Stomach (tissue), 8 donors: ENCODE measurements at regions not wholly inside any gene's neighbourhood (a gene's known extent, or its start where the extent isn't known, plus 50 kb on each side); places are given as distances from the start of the nearest gene placed in this dataset.

Experiments used
- DNase-seq, 2 donors: peaks; one replicate each; pipeline versions ENCODE4 v3.0.0 to v3.0.0-alpha.2; 2013 to 2019
- H3K27ac ChIP-seq, 5 donors: fragments of 200-600 bp in 4 of 5; sonication (generic) in 4 of 5; one replicate each; pipeline ENCODE4 v1.5.1; 2013 to 2019; ENCODE audit warnings: mild to moderate bottlenecking in 1 of 5, moderate library complexity in 1 of 5
- H3K27me3 ChIP-seq, 3 donors: fragments of 200-600 bp; sonication (generic); one replicate each; pipeline ENCODE4 v1.5.1; 2017 to 2019; ENCODE audit warnings: mixed run types in 1 of 3
- H3K36me3 ChIP-seq, 4 donors: fragments of 200-600 bp; sonication (generic); 1 replicate in 3 of 4; 2 replicates in 1 of 4; pipeline ENCODE4 v1.5.1; 2016 to 2019
- H3K4me1 ChIP-seq, 4 donors: fragments of 200-600 bp; sonication (generic); one replicate each; pipeline ENCODE4 v1.5.1; 2016 to 2019
- H3K4me3 ChIP-seq, 4 donors: fragments of 200-600 bp; sonication (generic) in 3 of 4; one replicate each; pipeline ENCODE4 v1.5.1; 2016 to 2019; ENCODE audit warnings: mild to moderate bottlenecking in 1 of 4
- H3K9me3 ChIP-seq, 4 donors: fragments of 200-600 bp; sonication (generic); one replicate each; pipeline ENCODE4 v1.5.1; 2016 to 2019
- EP300 ChIP-seq: sonication (generic); formaldehyde crosslinking; IDR thresholded peaks from one replicate; pipeline ENCODE4 v1.6.1; 2017; ENCODE audit warnings: antibody characterized with exemption
- POLR2A ChIP-seq, 4 donors: fragments of 450-650 bp; IDR thresholded peaks; one replicate each; pipeline ENCODE4 v1.6.1; 2016; ENCODE audit warnings: antibody characterized with exemption in 4 of 4, control low read depth in 2 of 4, mild to moderate bottlenecking in 1 of 4, moderate library complexity in 1 of 4
- POLR2AphosphoS5 ChIP-seq, 3 donors: sonication (generic); formaldehyde crosslinking; IDR thresholded peaks; one replicate each; pipeline ENCODE4 v1.6.1; 2016; ENCODE audit warnings: antibody characterized with exemption in 3 of 3
- WGBS, 5 donors: extraction: QIAGEN DNeasy Blood & Tissue Kit in 3 of 5; methylation state at CpG; one replicate each; pipeline versions ENCODE4 v1.1.5 to v1.1.7; 2013 to 2018; 5-methylcytosine and 5-hydroxymethylcytosine counted together
- intact Hi-C: fragments of 100-400 bp; cut with DNase I; formaldehyde crosslinking; loops from one replicate; pipeline ENCODE4 v1.15.1; 2023; ENCODE audit warnings: low total_unique reads
- TF ChIP-seq, protein P1 (sequence below), 7 experiments: fragments of 450-650 bp in 4 of 7; fragments of 200-600 bp in 3 of 7; sonication (generic) in 3 of 7; IDR thresholded peaks; one replicate each; pipeline ENCODE4 v1.5.1; 2016 to 2019; ENCODE audit warnings: antibody characterized with exemption in 7 of 7, control low read depth in 2 of 7, mild to moderate bottlenecking in 1 of 7
- donor health status: healthy with polysubstance abuse.
- donor health status: Bipolar disorder and iron deficiency.
- donor health status: healthy.

DNA sequence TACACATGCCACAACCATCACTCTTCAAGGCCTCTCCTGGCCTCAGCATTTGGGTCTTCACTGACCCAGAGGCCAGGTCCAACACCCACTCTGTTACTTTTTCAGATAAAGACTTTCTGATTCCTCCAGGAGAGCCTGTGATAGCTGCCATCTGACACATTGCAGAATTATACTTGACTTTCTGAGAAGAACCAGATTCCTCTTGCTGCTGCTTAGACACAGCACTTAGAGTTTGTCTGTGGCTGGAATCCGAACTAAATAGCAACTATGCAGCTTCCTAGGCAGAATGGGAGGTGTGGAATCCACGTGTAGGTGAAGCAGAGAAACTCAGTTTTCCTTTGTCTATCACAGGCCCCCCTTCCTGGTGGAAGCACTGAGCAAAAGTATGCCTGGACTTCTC is 344.7 kb upstream of the SLC30A5 start:
- Histone ChIP-seq H3K27ac (no peak overlapping the region), H3K36me3 (no peaks in the 10 kb centered on the region), H3K27me3 (no peaks in the 10 kb centered on the region)

GRCh38 chr5:68749631-68750030 is 344.2 kb upstream of the SLC30A5 start:
- peaks cover 0 to 7% (median 3%) of the 10 kb centered on the region in 4 donors for H3K4me1 ChIP-seq
- TF ChIP-seq EP300 (no peak), POLR2A (IDR thresholded peaks at IDR 0.05) (no peak), POLR2AphosphoS5 (IDR thresholded peaks at IDR 0.05) (no peak)
- TF ChIP-seq, protein P1, sequence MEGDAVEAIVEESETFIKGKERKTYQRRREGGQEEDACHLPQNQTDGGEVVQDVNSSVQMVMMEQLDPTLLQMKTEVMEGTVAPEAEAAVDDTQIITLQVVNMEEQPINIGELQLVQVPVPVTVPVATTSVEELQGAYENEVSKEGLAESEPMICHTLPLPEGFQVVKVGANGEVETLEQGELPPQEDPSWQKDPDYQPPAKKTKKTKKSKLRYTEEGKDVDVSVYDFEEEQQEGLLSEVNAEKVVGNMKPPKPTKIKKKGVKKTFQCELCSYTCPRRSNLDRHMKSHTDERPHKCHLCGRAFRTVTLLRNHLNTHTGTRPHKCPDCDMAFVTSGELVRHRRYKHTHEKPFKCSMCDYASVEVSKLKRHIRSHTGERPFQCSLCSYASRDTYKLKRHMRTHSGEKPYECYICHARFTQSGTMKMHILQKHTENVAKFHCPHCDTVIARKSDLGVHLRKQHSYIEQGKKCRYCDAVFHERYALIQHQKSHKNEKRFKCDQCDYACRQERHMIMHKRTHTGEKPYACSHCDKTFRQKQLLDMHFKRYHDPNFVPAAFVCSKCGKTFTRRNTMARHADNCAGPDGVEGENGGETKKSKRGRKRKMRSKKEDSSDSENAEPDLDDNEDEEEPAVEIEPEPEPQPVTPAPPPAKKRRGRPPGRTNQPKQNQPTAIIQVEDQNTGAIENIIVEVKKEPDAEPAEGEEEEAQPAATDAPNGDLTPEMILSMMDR (IDR thresholded peaks at IDR 0.05) = no peak
- no peaks in the 10 kb centered on the region for H3K36me3 ChIP-seq
- H3K27me3 ChIP-seq = no peaks in the 10 kb centered on the region
- H3K9me3 ChIP-seq = no peaks in the 10 kb centered on the region
- no peak overlapping the region for H3K27ac ChIP-seq
- WGBS, 5 donors = 77 to 92% (median 86%) methylated on average over 4 of the region's 4 CpGs
- DNase-seq = no peak
- no peak overlapping the region for H3K4me3 ChIP-seq
- intact Hi-C loops = no loop called here

More for the DNA sequence above, 344.7 kb upstream of the SLC30A5 start:
- Histone ChIP-seq H3K4me1 (peaks cover 0 to 7% (median 3%) of the 10 kb centered on the region in 4 donors), H3K9me3 (no peaks in the 10 kb centered on the region), H3K4me3 (no peak overlapping the region)
- intact Hi-C loops = no loop called here
- DNase-seq = no peak
- no peak for TF ChIP-seq POLR2A (IDR thresholded peaks at IDR 0.05)
- TF ChIP-seq, protein P1 (IDR thresholded peaks at IDR 0.05) = no peak
- no peak for TF ChIP-seq POLR2AphosphoS5 (IDR thresholded peaks at IDR 0.05)
- TF ChIP-seq EP300 = no peak
- WGBS, 5 donors = 65 to 85% (median 69%) methylated on average over 2 of the region's 2 CpGs

- H3K4me1 ChIP-seq = no peaks in the 10 kb centered on the region
- H3K27me3 ChIP-seq = no peaks in the 10 kb centered on the region
- no peak for TF ChIP-seq POLR2AphosphoS5 (IDR thresholded peaks at IDR 0.05)
- no peak for TF ChIP-seq POLR2A (IDR thresholded peaks at IDR 0.05)
- no peak for TF ChIP-seq EP300
- TF ChIP-seq, protein P1 (IDR thresholded peaks at IDR 0.05) = no peak
- no peaks in the 10 kb centered on the region for H3K36me3 ChIP-seq
- H3K27ac ChIP-seq = no peak overlapping the region
- no peak overlapping the region for H3K4me3 ChIP-seq
- no peaks in the 10 kb centered on the region for H3K9me3 ChIP-seq
- WGBS, 5 donors = 83 to 92% (median 89%) methylated on average over 3 of the region's 3 CpGs
- DNase-seq = no peak
- intact Hi-C loops = no loop called here
Measured at GRCh38 chr5:68751661-68752060, 342.2 kb upstream of the SLC30A5 start.

DNA sequence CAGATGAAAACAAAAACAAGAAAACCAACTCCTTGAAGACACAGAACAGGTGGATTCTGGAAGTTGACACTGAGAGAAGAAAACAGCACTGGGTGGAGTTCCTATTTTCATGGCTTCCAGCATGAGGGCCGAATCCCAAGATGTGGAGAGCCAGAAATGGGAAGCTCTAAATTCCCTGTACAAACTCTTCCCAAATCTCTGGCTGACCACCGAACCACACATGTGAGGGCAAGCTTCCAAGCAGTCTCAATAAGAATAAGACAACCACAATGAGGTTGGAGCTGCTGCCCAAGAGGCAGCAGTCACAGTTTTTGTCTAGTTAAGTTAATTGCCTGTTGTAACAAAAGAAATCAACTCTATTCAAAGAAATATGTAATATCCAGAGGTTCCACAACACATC is 339.3 kb upstream of the SLC30A5 start:
- 79 to 91% (median 85%) methylated on average over 2 of the region's 2 CpGs for WGBS, 5 donors
- H3K36me3 ChIP-seq = no peaks in the 10 kb centered on the region
- no peak overlapping the region for H3K4me3 ChIP-seq
- H3K27ac ChIP-seq = no peak overlapping the region
- DNase-seq = no peak
- no peaks in the 10 kb centered on the region for H3K27me3 ChIP-seq
- peaks cover 0 to under 1% (median 0%) of the 10 kb centered on the region in 4 donors for H3K4me1 ChIP-seq
- no peaks in the 10 kb centered on the region for H3K9me3 ChIP-seq
- TF ChIP-seq POLR2AphosphoS5 (IDR thresholded peaks at IDR 0.05) (no peak), POLR2A (IDR thresholded peaks at IDR 0.05) (no peak), EP300 (no peak)
- TF ChIP-seq, protein P1 (IDR thresholded peaks at IDR 0.05) = no peak
- intact Hi-C loops = no loop called here
